ENCODE measurements at regions not wholly inside any gene's neighbourhood (a gene's known extent, or its start where the extent isn't known, plus 50 kb on each side); places are given as distances from the start of the nearest gene placed in this dataset.

DNA sequence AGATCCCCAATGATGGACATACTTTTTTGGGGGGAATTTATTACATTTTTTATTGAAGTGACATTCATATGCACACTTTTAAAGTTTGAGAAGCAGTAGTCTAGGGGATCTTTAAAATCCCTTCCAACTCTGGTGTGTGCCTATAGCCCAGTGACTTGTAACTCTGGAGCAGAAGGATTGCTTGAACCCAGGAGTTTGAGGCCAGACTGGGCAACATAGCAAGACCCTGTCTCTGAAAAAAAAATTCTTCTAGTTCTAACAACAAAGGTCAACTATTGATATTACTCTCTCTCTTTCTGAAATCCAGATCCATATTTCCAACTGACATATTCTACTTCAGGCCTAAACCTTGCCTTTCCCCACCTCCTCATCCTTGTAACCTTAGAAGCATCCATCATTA is 148.2 kb upstream of the SPRY4 start:
- DNase-seq, result no peak

DNA sequence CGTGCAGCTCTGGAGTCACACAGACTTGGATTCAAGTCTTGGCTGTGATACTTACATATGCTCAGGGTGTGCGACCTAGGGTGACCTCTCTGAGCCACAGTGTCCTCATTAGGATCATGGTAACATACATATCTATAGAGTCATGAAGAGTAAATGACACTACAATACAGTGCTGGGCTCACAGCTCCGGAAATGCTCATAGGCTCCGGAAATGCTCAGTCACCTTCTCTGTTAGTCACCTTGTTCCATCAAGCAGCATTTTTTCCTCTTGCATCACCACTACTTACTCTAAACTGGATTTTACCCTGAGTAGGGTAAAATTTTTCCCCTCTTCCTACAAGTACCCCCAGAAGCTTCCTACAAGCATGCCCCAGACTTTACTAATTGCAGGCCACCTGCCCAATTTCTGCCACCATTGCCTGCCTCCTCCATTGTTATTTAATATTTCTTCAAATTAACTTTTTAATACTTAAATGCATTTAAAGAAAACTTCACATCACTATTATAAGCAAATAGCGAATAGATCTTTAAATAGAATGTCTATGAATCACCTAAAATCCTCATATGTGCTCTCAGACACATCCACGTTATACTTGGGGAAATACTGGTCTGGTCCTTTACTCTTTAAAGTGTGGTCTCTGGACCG is 147.6 kb upstream of the SPRY4 start:
- DNase-seq, result peak; percentile 41 to 57

GRCh38 chr5:142466195-142466971 is 141.6 kb upstream of the SPRY4 start:
- no peak for DNase-seq

DNA sequence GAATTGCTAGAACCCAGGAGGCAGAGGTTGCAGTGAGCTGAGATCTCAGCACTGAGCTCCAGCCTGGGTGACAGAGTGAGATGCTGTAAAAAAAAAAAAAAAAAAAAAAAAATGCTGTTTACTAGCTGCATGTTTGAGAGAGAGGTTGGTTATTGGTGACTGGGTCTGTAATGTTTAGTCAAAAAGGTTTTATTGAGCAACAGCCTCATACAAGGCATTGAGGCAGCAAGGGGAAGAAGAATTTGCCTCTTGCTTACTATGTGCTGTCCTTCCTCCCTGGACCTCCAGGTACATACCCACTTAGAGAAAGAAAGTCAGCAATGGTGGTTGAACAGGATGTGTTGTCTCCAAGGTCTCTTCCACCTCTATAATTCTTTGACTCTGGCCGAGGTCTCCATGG is 140.7 kb upstream of the SPRY4 start:
- DNase-seq, result no peak

DNA sequence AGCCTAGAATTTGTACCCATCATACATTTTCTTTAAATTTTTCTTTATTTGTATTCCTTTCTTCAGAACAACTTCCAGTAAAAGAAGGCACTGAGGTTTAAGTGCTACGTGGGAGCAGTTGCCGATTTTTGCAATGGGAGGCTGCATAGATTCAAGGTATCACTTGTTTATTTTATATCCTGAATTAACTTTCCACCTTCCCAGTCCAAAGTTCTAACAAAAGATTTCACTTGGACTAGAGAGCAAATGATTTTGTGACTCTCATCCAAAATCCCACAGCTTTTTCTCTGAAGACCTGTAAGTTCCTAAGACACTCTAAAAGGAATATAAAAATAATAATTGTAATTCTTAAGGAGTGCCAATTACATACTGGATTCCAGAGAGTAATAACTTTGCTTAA is 139.1 kb upstream of the SPRY4 start:
- DNase-seq, result no peak

DNA sequence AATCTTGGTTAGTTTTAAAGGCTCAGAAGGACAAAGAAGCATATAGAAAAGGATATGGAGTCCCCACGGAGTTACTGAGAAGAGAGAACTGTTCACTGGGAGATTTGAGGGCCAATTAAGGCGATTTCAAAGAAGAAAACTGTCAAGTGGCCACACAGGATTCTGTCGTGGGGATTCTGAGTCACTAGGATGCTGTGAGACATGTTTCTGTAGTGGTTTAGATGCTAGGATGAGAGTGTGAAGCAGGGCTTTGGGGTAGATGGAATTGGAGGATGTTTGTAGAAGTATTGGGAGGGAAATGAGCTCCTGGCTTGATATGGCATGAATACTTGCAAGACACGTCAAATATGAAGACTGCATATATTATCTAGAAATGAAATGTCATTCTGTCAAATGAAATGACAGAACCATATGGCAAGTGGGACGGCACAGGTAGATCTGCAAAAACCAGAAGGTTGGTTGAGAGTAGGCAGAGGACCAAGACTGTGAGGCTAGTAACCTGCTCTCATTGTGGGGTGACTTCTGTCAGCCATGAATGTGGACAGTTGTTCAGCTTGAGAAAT is 136.3 kb upstream of the SPRY4 start:
- DNase-seq, result no peak

DNA sequence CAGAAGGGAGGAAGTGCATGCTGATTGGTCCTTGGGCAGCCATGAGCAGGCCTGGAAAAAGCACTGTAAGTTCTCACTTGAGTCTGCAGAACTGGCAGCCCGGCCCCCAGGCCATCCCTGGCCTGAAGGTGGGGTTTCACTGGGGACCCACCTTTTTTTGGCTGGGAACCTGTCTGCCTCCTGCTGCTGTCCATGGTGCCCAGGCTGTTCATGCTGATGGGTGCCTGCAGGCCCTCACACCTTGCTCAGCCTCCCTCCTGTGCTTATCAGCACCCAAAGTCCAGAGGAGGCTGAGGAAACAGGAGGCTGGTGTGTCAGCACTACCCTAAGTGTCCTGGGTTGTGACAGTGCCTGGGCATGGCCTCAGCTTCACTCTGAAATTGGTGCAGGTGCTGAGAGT is 134.4 kb upstream of the SPRY4 start:
- no peak for DNase-seq

DNA sequence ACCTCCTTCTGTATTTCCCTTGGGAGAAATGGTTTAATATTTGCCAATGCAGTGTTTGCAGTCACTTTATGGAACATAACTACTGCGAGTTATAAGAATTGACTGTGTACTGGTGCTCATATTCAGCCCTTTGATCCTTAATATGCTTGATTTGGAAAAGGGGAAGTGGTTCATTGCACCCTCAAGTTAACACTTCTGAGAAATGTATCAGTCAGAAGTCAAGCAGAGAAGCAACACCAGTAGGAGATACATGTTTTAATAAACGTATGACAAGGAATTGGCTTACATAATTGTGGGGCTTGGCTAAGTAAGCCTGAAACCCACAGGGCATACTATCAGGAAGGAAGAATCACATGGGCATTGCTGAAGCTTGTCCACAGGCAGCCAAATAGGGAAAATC is 131.0 kb upstream of the SPRY4 start:
- no peak for DNase-seq

DNA sequence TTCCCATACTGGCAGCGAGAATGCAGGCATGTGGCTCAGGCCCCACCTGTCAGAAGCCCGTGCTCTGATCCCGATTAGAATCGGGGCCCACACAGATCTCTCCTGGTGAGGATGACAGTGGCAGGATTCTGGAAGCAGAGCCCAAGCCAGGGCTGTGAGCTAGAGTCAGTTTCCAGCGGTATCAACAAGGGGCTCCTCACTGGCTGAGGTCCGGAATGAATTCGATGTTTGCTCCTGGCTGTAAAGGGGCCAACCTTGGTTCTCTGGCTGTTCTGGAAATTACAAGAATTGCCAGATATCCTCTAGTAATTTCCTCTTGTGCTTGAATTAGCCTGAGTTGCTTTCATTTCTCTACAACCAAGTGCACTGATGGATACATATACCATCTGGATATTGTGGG is 129.1 kb upstream of the SPRY4 start:
- DNase-seq, result no peak

DNA sequence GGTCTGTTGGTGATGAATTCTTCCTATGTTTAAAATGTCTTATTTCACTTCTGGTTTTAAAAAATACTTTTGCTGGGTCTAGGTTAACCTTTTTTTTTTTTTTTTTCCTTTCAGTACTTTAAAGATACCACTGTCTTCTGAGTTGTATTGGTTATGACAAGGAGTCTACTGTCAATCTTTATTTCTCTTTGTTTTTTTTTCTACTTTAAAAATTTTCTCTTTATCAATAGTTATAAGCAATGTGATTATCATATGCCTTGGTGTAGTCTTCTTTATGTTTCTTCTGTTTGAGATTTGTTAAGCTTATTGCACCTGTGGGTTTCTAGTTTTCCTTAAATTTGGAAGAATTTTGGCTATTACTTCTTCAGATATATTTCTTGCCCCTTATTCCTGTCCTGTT is 125.6 kb upstream of the SPRY4 start:
- no peak for DNase-seq

DNA sequence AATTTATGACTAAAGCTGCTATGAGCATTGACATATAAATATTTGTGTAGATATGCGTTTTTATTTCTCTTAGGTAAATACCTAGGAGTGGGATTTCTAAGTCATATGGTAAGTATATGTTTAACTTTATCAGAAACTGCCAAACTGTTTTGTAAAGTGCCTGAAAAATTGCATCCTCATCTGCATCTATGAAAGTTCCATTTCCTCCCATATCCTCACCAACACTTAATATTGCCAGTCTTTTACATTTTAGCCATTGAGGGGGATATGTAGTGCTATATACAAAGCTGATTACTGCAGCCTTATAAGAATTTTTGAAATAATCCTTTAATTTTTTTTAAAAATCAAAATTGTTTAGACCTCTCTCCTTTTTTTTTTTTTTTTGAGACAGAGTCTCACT is 123.1 kb upstream of the SPRY4 start:
- no peak for DNase-seq

DNA sequence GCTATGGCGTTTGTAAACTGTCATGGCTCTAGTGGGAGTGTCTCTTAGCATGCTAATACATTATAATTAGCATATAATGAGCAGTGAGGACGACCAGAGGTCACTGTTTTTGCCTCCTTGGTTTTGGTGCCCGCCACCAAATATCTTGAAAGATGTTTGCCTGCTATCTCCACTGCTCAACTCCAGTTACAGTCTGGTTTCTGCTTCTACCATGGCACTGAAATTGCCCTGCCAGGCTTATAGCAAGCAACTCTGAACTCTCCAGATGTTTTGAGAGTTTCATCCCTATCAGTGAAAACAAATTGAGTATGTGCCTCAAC is 122.1 kb upstream of the SPRY4 start:
- no peak for DNase-seq

DNA sequence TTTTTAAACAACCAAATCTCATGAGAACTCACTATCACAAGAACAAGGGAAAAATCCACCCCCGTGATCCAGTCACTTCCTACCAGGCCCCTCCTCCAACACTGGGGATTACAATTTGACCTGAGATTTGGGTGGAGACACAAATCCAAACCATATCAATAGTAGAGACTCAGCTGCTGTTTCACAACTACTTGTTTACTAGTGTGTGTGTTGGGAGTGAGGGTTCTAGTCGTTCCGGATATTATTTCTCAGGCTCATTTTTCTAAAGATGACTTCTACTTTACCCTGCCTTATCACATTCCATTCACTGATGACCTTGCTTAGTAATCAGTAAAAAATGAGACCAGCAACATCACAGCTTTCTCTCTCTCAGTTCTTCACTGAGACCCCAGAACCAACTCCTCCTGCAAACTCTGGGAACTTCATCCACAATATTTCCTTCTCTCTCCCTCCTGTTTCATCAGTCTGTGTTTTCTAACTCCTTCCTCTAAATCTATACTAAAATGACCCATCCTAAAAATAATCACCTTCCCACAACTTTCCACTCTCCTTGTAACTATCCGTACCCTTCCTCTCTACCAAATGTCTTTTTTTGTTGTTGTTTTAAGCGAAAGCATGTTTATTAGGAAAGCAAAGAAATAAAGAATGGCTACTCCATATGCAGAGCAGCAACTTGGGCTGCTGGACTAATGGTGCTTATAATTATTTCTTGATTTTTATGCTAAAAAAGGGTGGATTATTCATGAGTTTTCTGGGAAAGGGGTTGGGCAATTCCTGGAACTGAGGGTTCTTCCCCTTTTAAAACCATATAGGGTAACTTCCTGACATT is 121.5 kb upstream of the SPRY4 start:
- no peak for DNase-seq

DNA sequence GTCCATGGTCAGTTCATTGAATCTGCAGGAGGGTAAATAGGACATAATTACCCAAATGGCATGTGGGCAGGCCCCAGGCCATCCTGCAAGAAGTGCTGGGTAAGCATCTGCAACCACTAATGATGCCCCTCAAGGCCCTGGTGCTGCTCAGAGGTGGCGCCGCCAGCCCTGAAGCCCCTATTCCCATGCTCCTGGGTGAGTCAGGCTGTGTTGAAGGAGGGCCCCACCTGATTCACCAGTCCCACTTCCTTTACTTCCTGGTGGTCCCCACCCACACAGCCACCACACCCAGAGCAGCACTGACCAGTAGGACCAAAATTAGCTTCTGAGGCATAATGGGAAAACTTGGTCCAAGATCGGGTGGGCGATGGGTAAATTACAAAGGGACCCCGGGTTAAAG is 120.4 kb upstream of the SPRY4 start:
- DNase-seq, result no peak

DNA sequence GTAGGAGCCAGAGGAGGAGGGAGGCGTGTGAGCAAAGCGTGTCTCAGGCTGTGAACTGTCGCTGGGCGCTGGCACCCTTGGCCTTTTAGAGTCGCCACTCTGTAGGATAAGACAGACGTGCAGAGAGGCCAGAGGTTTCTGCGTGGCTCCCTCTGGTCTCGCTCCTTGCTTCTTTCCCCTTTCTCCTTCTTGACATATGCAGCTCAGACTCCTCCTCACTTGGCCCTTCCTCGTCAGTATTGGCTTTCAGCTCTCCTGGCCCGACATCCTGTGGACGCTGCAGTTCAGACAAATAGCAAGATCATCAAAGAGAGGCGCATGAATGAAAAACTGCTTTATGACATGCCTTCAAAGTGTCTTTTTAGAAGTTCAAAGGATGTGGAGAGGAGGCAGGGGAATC is 116.8 kb upstream of the SPRY4 start:
- peak in 1 of 2 donors; percentile 24 for DNase-seq

- no peak for DNase-seq
Measured at GRCh38 chr5:142439207-142439860, 114.5 kb upstream of the SPRY4 start.

DNA sequence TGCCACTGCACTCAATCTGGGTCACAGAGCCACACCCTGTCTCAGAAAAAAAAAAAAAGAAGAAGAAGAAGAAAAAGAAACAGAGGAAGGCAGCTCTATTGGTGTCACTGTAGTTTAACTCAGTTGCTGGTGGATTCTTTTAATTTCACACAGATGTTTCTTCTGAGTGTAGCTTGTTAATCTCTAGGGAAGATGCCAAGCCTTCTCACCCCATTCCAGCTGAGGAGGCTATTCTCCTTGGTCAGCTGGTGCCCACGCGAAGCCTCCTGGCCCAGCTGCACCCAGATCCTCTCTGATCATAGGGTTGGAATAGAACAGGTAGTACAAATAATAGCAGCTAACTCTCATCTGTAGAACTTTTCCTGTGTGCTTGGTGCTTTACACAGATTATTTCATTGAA is 113.8 kb upstream of the SPRY4 start:
- no peak for DNase-seq

GRCh38 chr5:142437563-142437962 is 112.7 kb upstream of the SPRY4 start:
- no peak for DNase-seq

DNA sequence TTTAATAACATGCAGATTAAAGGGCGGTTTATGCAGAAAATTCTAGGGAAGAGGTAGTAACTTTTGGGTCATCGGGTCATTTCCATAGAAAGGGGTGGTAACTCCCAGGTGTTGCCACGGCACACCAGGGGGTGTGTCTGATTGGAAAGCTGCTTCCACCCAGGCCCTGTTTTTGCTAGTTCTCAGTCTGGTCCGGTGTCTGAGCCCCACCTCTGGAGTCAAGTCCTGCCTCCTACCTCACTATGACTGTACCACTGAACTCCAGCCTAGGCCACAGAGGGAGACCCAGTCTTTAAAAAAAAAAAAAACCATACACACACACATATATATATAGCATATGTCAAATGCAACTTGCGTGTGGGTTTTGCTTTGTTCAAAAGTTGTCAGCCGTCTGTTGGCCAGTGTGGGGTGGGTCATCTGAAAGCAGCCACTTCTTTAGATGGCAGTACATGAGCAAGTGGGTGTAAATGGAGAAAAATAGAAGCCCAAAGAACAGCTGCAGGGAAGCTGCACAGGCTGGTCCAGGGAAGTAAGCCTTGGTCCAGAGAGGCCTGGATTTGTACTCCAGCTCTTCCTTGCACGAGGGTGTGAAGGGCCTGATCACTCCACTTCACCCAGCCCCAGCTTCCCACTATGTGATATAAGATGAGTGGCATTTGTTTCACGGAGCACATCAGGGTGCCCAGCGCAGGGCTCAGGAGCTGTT is 110.7 kb upstream of the SPRY4 start:
- no peak for DNase-seq

- DNase-seq, result no peak
Measured at GRCh38 chr5:142434322-142434612, 109.4 kb upstream of the SPRY4 start.

DNA sequence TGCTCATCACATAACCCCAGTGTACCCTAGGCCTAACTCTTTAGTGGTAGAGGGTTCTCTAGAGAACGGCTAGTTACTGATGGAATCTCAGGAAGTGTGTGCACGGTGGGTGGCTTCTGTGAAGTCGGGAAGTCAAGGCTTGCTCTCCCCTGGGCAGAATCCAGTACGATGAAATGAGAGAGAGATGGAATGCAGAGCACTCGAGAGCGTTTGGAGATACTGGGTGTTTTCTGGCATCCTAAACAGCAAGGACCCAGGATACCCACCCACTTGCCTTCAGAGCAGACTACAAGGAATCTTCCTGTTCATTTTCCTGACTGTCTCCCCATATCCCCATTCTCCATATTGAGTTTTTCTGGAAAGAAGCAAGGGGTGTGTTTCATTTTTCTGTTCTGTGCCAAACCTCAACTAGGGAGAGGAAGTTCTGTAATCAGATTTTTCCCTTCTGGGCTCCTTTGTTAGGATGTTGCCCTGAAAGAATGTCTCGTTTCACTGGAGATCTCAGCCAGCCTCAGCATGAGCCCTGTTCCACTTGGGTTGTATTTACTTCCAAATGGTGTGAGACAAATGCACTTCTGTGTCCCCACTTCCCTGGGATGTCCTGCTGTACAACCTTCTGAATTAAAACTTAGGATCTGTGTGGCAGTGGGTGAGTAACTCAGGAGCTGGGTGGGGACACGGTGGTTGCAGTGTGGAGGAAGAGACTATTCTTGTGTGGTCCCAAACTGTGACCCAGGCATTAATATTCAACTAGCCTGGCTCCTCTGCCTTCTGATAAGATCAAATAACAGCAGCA is 108.9 kb upstream of the SPRY4 start:
- no peak for DNase-seq

DNA sequence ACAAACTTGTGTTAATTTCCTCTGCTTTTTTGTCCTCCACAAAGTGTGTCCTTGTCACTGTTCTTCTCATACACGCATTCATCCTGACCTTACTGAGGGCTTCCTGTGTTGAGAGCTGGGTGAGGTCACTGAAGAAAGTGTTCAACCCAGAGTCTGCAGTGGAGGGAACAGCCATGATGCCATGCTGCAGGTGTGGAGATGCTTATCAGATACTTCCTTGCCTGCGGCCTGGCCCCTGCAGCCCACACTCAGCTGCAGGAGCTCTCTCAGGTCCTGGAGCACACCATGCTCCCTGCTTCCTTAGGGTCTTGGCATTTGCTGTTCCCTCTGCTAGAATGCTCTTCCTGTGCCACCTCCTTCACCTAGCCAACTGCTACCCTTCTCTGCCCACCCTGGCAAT is 108.1 kb upstream of the SPRY4 start:
- DNase-seq, result peak; percentile 29 to 34
